SK-N-SH (cell line): ENCODE measurements at regions not wholly inside any gene's neighbourhood (a gene's known extent, or its start where the extent isn't known, plus 50 kb on each side); places are given as distances from the start of the nearest gene placed in this dataset.

Experiments
- CTCF ChIA-PET: fragments of 300-600, 350-600 bp; formaldehyde crosslinking; extraction: SDS; loops from one replicate; lab custom pipeline; 2021; lab: Yijun Ruan, JAX
- POLR2A ChIA-PET: fragments of 350-600 bp; sonication (Branson Sonifier 250); formaldehyde crosslinking; extraction: SDS; loops from one replicate; lab custom pipeline; 2020; ENCODE audit warnings: antibody characterized with exemption, inconsistent platforms; lab: Yijun Ruan, JAX
- DNase-seq: peaks from one replicate; pipeline ENCODE4 v3.0.0; 2012
- H2AFZ ChIP-seq: fragments of 200-600 bp; sonication (generic); 2 replicates; pipeline ENCODE4 v1.8.1; 2016; ENCODE audit warnings: antibody characterized with exemption, mild to moderate bottlenecking, low read depth
- H3F3A ChIP-seq: fragments of 200-600 bp; sonication (generic); replicated peaks from 2 replicates; pipeline ENCODE3; 2016; ENCODE audit warnings: antibody characterized with exemption, mild to moderate bottlenecking; ENCODE audit not compliant: insufficient read depth
- H3K27ac ChIP-seq, 2 experiments: fragments of 200-500 bp in 1 of 2; fragments of 200-600 bp in 1 of 2; sonication (Bioruptor generic) in 1 of 2; sonication (generic), shearing (Covaris generic) in 1 of 2; 2 replicates each; pipeline versions ENCODE4 v1.5.1 to v1.6.1; 2014 to 2016; ENCODE audit warnings: low read depth in 2 of 2, inconsistent platforms in 1 of 2, low read length in 1 of 2, mild to moderate bottlenecking in 1 of 2, mixed read lengths in 1 of 2
- H3K27me3 ChIP-seq: fragments of 200-600 bp; sonication (generic), shearing (Covaris generic); 2 replicates; pipeline ENCODE4 v1.6.1; 2016; ENCODE audit warnings: mixed run types; ENCODE audit not compliant: insufficient read depth
- H3K36me3 ChIP-seq, 2 experiments: fragments of 200-500 bp in 1 of 2; fragments of 200-600 bp in 1 of 2; sonication (Bioruptor generic) in 1 of 2; sonication (generic) in 1 of 2; replicated peaks in 1 of 2; 2 replicates each; pipeline versions ENCODE3 to v1.5.1; 2014 to 2016; ENCODE audit warnings: low read length in 1 of 2, mild to moderate bottlenecking in 1 of 2; ENCODE audit not compliant: insufficient read depth in 2 of 2, control insufficient read depth in 1 of 2
- H3K4me1 ChIP-seq, 2 experiments: fragments of 200-500 bp in 1 of 2; fragments of 200-600 bp in 1 of 2; sonication (Bioruptor generic) in 1 of 2; sonication (generic), shearing (Covaris generic) in 1 of 2; 2 replicates each; pipeline versions ENCODE4 v1.5.1 to v1.6.1; 2014 to 2016; ENCODE audit warnings: low read depth in 1 of 2, low read length in 1 of 2, mixed run types in 1 of 2; ENCODE audit not compliant: insufficient read depth in 2 of 2, control insufficient read depth in 1 of 2
- H3K4me2 ChIP-seq: fragments of 200-600 bp; sonication (generic), shearing (Covaris generic); 2 replicates; pipeline ENCODE4 v1.6.1; 2017; ENCODE audit warnings: mixed run types
- H3K4me3 ChIP-seq, 2 experiments: fragments of 200-500 bp in 1 of 2; fragments of 200-600 bp in 1 of 2; sonication (Bioruptor generic) in 1 of 2; sonication (generic), shearing (Covaris generic) in 1 of 2; 2 replicates each; pipeline versions ENCODE4 v1.5.1 to v1.8.1; 2014 to 2016; ENCODE audit warnings: low read depth in 2 of 2, inconsistent platforms in 1 of 2, low read length in 1 of 2, mild to moderate bottlenecking in 1 of 2, mixed read lengths in 1 of 2, moderate library complexity in 1 of 2
- H3K79me2 ChIP-seq: fragments of 200-600 bp; sonication (generic); 2 replicates; pipeline ENCODE4 v1.8.1; 2017; ENCODE audit warnings: mild to moderate bottlenecking; ENCODE audit not compliant: insufficient read depth
- H3K9ac ChIP-seq: fragments of 200-600 bp; sonication (generic); 2 replicates; pipeline ENCODE4 v1.6.1; 2017; ENCODE audit warnings: mixed run types
- H3K9me2 ChIP-seq: fragments of 200-600 bp; sonication (generic); 2 replicates; pipeline ENCODE4 v1.6.1; 2017; ENCODE audit warnings: mixed run types
- H3K9me3 ChIP-seq: fragments of 200-600 bp; sonication (generic); 2 replicates; pipeline ENCODE4 v1.6.1; 2017; ENCODE audit warnings: mixed run types, mild to moderate bottlenecking, moderate library complexity
- H4K20me1 ChIP-seq: fragments of 200-600 bp; sonication (generic); 2 replicates; pipeline ENCODE4 v1.6.1; 2017; ENCODE audit warnings: mild to moderate bottlenecking, mixed run types; ENCODE audit not compliant: insufficient read depth
- ELF1 ChIP-seq: IDR thresholded peaks from 2 replicates; pipeline ENCODE4 v1.4.0; 2012
- EP300 ChIP-seq, 2 experiments: IDR thresholded peaks; 2 replicates each; pipeline versions ENCODE4 v1.4.0 to v1.6.1; 2012; ENCODE audit warnings: borderline replicate concordance in 1 of 2, low read depth in 1 of 2, low read length in 1 of 2
- FOSL2 ChIP-seq: IDR thresholded peaks from 2 replicates; pipeline ENCODE4 v1.4.0; 2012; ENCODE audit warnings: low read depth, mild to moderate bottlenecking, moderate library complexity, borderline replicate concordance
- GABPA ChIP-seq: IDR thresholded peaks from 2 replicates; pipeline ENCODE4 v1.4.0; 2012; ENCODE audit warnings: low read depth, mild to moderate bottlenecking
- GATA2 ChIP-seq: sonication (generic); formaldehyde crosslinking; IDR thresholded peaks from 2 replicates; pipeline ENCODE4 v1.5.0; 2020; ENCODE audit warnings: mild to moderate bottlenecking, missing genetic modification reagents
- JUND ChIP-seq: IDR thresholded peaks from 2 replicates; pipeline ENCODE4 v1.4.0; 2012
- NFIC ChIP-seq: IDR thresholded peaks from 2 replicates; pipeline ENCODE4 v1.4.0; 2012; ENCODE audit warnings: borderline replicate concordance
- POLR2AphosphoS5 ChIP-seq: IDR thresholded peaks from 2 replicates; pipeline ENCODE4 v1.6.1; 2012; ENCODE audit warnings: low read depth, low read length
- RFX5 ChIP-seq: IDR thresholded peaks from 2 replicates; pipeline ENCODE4 v1.6.1; 2012; ENCODE audit warnings: mild to moderate bottlenecking, improper control_type of control experiment, low read length
- RXRA ChIP-seq: IDR thresholded peaks from 2 replicates; pipeline ENCODE4 v1.4.0; 2012; ENCODE audit warnings: low read depth, mild to moderate bottlenecking, borderline replicate concordance
- TAF1 ChIP-seq: IDR thresholded peaks from 2 replicates; pipeline ENCODE4 v1.6.1; 2012; ENCODE audit warnings: low read depth, mild to moderate bottlenecking, low read length, moderate library complexity, borderline replicate concordance
- TCF12 ChIP-seq: IDR thresholded peaks from 2 replicates; pipeline ENCODE4 v1.4.0; 2012
- YY1 ChIP-seq: IDR thresholded peaks from 2 replicates; pipeline ENCODE4 v1.4.0; 2012; ENCODE audit warnings: low read depth, mild to moderate bottlenecking
- WGBS: methylation state at CpG from one replicate; pipeline ENCODE4 v1.1.6; 2017; ENCODE audit warnings: low lambda C conversion rate; 5-methylcytosine and 5-hydroxymethylcytosine counted together
- TF ChIP-seq, protein P1 (sequence below): IDR thresholded peaks from 2 replicates; pipeline ENCODE4 v1.6.1; 2012; ENCODE audit warnings: mild to moderate bottlenecking, low read depth, low read length, moderate library complexity
- TF ChIP-seq, protein P2 (sequence below): IDR thresholded peaks from 2 replicates; pipeline ENCODE4 v1.4.0; 2012; ENCODE audit warnings: low read depth, borderline replicate concordance
- TF ChIP-seq, protein P3 (sequence below): IDR thresholded peaks from 2 replicates; pipeline ENCODE4 v1.4.0; 2012; ENCODE audit warnings: low read depth
- TF ChIP-seq, protein P4 (sequence below): IDR thresholded peaks from 2 replicates; pipeline ENCODE4; 2012
- TF ChIP-seq, protein P5 (sequence below): fragments of 200-600 bp; sonication (generic); IDR thresholded peaks from 2 replicates; pipeline ENCODE4 v1.6.1; 2017; ENCODE audit warnings: antibody characterized with exemption, mild to moderate bottlenecking, moderate library complexity
- TF ChIP-seq, protein P6 (sequence below): fragments of 150-350 bp; IDR thresholded peaks from 2 replicates; pipeline ENCODE4 v1.6.1; 2016; ENCODE audit warnings: mild to moderate bottlenecking, low read depth, low read length

DNA sequence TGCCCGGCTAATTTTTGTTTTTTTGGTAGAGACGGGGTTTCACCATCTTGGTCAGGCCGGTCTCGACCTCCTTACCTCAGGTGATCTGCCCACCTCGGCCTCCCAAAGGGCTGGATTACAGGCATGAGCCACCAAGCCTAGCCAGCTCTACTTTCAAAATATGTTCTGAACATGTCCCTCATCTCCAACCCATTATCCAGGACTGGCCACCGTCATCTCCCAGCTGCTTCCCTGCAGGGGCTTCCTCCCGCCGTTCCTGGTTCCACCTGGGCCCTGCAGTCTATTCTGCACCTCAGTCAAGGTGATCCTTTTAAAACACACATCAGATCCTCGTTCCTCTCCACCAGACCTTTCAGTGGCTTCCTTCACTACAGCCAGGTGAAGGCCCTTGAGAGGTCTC is 80.9 kb upstream of the NKX1-1 start:
- H3K27ac ChIP-seq: no peak overlapping the region
- no peak for DNase-seq
- H3K79me2 ChIP-seq: no peaks in the 10 kb centered on the region
- no peak overlapping the region for H3K4me3 ChIP-seq
- peaks cover 9% of the 10 kb centered on the region; the same call in 1 of the 2 replicates for H3K9me3 ChIP-seq
- no peaks in the 10 kb centered on the region for H3F3A ChIP-seq
- H3K4me1 ChIP-seq: peaks cover 0 to 7% of the 10 kb centered on the region in 2 experiments; a peak in 1 of 4 replicates
- no peaks in the 10 kb centered on the region for H3K36me3 ChIP-seq
- TF ChIP-seq ELF1 (no peak), GATA2 (CRISPR knock-in tag) (no peak), RXRA (no peak), EP300 (IDR thresholded peaks at IDR 0.05; ENCODE audit: borderline replicate concordance in 1 of 2, low read depth in 1 of 2, low read length in 1 of 2) (no peak), POLR2AphosphoS5 (no peak)
- TF ChIP-seq, protein P1, sequence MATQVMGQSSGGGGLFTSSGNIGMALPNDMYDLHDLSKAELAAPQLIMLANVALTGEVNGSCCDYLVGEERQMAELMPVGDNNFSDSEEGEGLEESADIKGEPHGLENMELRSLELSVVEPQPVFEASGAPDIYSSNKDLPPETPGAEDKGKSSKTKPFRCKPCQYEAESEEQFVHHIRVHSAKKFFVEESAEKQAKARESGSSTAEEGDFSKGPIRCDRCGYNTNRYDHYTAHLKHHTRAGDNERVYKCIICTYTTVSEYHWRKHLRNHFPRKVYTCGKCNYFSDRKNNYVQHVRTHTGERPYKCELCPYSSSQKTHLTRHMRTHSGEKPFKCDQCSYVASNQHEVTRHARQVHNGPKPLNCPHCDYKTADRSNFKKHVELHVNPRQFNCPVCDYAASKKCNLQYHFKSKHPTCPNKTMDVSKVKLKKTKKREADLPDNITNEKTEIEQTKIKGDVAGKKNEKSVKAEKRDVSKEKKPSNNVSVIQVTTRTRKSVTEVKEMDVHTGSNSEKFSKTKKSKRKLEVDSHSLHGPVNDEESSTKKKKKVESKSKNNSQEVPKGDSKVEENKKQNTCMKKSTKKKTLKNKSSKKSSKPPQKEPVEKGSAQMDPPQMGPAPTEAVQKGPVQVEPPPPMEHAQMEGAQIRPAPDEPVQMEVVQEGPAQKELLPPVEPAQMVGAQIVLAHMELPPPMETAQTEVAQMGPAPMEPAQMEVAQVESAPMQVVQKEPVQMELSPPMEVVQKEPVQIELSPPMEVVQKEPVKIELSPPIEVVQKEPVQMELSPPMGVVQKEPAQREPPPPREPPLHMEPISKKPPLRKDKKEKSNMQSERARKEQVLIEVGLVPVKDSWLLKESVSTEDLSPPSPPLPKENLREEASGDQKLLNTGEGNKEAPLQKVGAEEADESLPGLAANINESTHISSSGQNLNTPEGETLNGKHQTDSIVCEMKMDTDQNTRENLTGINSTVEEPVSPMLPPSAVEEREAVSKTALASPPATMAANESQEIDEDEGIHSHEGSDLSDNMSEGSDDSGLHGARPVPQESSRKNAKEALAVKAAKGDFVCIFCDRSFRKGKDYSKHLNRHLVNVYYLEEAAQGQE: no peak
- TF ChIP-seq, protein P2, sequence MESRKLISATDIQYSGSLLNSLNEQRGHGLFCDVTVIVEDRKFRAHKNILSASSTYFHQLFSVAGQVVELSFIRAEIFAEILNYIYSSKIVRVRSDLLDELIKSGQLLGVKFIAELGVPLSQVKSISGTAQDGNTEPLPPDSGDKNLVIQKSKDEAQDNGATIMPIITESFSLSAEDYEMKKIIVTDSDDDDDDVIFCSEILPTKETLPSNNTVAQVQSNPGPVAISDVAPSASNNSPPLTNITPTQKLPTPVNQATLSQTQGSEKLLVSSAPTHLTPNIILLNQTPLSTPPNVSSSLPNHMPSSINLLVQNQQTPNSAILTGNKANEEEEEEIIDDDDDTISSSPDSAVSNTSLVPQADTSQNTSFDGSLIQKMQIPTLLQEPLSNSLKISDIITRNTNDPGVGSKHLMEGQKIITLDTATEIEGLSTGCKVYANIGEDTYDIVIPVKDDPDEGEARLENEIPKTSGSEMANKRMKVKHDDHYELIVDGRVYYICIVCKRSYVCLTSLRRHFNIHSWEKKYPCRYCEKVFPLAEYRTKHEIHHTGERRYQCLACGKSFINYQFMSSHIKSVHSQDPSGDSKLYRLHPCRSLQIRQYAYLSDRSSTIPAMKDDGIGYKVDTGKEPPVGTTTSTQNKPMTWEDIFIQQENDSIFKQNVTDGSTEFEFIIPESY: no peak
- TF ChIP-seq, protein P3, sequence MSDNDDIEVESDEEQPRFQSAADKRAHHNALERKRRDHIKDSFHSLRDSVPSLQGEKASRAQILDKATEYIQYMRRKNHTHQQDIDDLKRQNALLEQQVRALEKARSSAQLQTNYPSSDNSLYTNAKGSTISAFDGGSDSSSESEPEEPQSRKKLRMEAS: no peak
- no peak overlapping the region for H2AFZ ChIP-seq
- 62% methylated on average over 8 of the region's 9 CpGs for WGBS
- H3K9me2 ChIP-seq: no peaks in the 10 kb centered on the region
- peaks cover 32% of the 10 kb centered on the region for H3K27me3 ChIP-seq
- ChIA-PET POLR2A (no interaction called here), CTCF (interaction anchor here (1.0 to 6.1 kb wide), 2 partner anchors 26 to 357 kb away, joined by 4 to 21 read pairs; no protein-coding TSS in a partner anchor)
- no peaks in the 10 kb centered on the region for H4K20me1 ChIP-seq
- H3K4me2 ChIP-seq: no peak overlapping the region
- no peak overlapping the region for H3K9ac ChIP-seq

DNA sequence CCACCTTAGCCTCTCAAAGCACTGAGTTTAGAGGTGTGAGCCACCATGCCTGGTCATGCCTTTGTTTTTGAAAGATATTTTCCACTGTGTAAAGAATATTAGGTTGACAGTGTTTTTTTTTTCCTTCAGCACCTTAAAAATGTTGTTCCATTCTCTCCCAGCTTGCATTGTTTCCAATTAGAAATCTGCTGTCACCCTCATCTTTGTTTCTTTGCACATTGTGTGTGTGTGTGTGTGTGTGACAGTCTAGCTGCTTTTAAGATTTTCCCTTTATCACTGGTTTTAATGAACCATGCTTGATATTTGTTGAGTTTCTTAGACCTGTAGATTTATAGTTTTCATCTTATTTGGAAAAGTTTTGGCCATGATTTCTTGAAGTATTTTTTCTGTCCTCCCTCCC is 79.0 kb upstream of the NKX1-1 start:
- DNase-seq: no peak
- Histone ChIP-seq H4K20me1 (no peaks in the 10 kb centered on the region), H3K4me3 (no peak overlapping the region), H3K36me3 (no peaks in the 10 kb centered on the region), H3K4me1 (no peaks in the 10 kb centered on the region; a peak in 1 of 4 replicates)
- POLR2A ChIA-PET: no interaction called here
- CTCF ChIA-PET: interaction anchor here (0.8 kb wide), 1 partner anchor 28 kb away, joined by 3 read pairs; no protein-coding TSS in a partner anchor
- TF ChIP-seq EP300 (IDR thresholded peaks at IDR 0.05; ENCODE audit: borderline replicate concordance in 1 of 2, low read depth in 1 of 2, low read length in 1 of 2) (no peak), FOSL2 (no peak), RFX5 (no peak), GABPA (no peak), YY1 (no peak), RXRA (no peak), TCF12 (no peak), TAF1 (no peak), JUND (no peak), NFIC (no peak)
- TF ChIP-seq, protein P4, sequence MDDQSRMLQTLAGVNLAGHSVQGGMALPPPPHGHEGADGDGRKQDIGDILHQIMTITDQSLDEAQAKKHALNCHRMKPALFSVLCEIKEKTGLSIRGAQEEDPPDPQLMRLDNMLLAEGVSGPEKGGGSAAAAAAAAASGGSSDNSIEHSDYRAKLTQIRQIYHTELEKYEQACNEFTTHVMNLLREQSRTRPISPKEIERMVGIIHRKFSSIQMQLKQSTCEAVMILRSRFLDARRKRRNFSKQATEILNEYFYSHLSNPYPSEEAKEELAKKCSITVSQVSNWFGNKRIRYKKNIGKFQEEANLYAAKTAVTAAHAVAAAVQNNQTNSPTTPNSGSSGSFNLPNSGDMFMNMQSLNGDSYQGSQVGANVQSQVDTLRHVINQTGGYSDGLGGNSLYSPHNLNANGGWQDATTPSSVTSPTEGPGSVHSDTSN: no peak
- TF ChIP-seq, protein P5, sequence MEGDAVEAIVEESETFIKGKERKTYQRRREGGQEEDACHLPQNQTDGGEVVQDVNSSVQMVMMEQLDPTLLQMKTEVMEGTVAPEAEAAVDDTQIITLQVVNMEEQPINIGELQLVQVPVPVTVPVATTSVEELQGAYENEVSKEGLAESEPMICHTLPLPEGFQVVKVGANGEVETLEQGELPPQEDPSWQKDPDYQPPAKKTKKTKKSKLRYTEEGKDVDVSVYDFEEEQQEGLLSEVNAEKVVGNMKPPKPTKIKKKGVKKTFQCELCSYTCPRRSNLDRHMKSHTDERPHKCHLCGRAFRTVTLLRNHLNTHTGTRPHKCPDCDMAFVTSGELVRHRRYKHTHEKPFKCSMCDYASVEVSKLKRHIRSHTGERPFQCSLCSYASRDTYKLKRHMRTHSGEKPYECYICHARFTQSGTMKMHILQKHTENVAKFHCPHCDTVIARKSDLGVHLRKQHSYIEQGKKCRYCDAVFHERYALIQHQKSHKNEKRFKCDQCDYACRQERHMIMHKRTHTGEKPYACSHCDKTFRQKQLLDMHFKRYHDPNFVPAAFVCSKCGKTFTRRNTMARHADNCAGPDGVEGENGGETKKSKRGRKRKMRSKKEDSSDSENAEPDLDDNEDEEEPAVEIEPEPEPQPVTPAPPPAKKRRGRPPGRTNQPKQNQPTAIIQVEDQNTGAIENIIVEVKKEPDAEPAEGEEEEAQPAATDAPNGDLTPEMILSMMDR: no peak
- TF ChIP-seq, protein P6, sequence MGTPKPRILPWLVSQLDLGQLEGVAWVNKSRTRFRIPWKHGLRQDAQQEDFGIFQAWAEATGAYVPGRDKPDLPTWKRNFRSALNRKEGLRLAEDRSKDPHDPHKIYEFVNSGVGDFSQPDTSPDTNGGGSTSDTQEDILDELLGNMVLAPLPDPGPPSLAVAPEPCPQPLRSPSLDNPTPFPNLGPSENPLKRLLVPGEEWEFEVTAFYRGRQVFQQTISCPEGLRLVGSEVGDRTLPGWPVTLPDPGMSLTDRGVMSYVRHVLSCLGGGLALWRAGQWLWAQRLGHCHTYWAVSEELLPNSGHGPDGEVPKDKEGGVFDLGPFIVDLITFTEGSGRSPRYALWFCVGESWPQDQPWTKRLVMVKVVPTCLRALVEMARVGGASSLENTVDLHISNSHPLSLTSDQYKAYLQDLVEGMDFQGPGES: no peak
- TF ChIP-seq, all 33 proteins: peak for 0
- Histone ChIP-seq H3K9me2 (no peaks in the 10 kb centered on the region), H3K9me3 (peaks cover 12% of the 10 kb centered on the region; the same call in 1 of the 2 replicates), H3F3A (no peaks in the 10 kb centered on the region), H3K27me3 (peaks cover 14% of the 10 kb centered on the region), H3K9ac (no peak overlapping the region), H3K4me2 (no peak overlapping the region), H2AFZ (no peak overlapping the region), H3K27ac (no peak overlapping the region), H3K79me2 (no peaks in the 10 kb centered on the region)
